ENCODE measurements at regions not wholly inside any gene's neighbourhood (a gene's known extent, or its start where the extent isn't known, plus 50 kb on each side); places are given as distances from the start of the nearest gene placed in this dataset.
"Not testable (repeated sequence)": the region's sequence is repeated elsewhere in the genome, so short reads cannot be mapped to it uniquely, and the experiment has no call there.

- not testable (repeated sequence) for DNase-seq
Observed at GRCh38 chrY:26167332-26167731, 545.4 kb downstream of the CDY1 start.

GRCh38 chrY:26179326-26179725 lies 557.4 kb downstream of the CDY1 start:
- DNase-seq = not testable (repeated sequence)

DNA sequence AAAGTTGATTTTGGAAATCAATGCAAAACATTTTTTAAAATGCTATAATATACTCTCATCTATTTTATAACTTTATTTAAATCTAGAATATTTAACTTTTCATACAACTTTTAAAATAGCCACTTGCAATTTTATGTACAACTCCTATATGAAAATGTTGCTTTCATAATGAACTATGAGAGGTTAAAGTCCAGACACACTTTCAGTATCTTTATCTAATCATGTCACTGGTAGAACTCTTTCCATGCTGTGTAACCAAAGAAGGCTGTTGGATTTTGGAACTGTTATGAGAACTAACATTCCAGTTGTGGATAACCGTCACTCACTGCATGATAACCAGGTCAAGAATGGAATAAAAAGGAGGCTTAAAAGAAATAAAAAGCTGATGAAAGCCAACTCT lies 603.1 kb downstream of the CDY1 start:
- not testable (repeated sequence) for DNase-seq

- not testable (repeated sequence) for DNase-seq
Observed at GRCh38 chrY:26225468-26225867, 603.6 kb downstream of the CDY1 start.

GRCh38 chrY:26240944-26241343 lies 619.0 kb downstream of the CDY1 start:
- not testable (repeated sequence) for DNase-seq

- DNase-seq = not testable (repeated sequence)
Observed at GRCh38 chrY:26254262-26254661, 632.3 kb downstream of the CDY1 start.

- DNase-seq = not testable (repeated sequence)
Observed at GRCh38 chrY:26265449-26265848, 643.5 kb downstream of the CDY1 start.

- not testable (repeated sequence) for DNase-seq
Observed at GRCh38 chrY:26268421-26268820, 646.5 kb downstream of the CDY1 start.

DNA sequence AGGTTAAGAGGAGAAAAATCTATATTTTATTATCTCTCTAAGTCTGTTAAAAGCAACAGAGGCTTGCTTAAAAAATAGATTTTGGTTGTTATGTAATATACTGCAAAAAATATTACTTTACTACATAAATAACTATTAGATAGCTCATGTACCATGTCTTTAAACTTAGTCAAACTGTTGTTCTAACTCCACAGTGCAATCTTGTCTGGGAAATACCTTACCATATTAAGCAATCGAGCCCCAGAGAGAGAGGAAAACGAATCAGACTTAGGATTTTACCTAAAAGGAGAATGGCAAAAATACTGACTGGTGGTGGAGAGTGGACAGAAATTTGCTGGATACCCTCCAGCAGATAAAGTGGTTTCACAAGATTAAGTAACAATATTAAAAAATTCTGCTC lies 647.0 kb downstream of the CDY1 start:
- not testable (repeated sequence) for DNase-seq

DNA sequence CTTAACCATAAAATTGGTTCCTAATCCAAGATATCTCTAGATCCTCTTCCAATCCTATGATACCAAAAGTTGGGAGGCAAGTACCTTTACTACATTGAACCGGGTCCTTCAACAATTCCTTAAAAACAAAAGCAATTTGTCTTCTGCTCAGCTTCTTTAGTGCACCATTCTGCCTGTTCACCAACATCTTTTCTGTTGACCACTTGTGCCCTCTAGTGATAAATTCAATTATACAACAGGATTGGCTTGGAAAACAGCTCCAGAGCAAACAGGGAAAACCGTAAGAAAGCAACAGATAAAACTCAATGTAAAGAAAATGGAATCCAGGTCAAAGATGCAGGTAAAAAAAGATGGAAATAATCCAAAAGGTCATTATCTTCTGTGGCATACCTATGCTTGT lies 651.2 kb downstream of the CDY1 start:
- DNase-seq = not testable (repeated sequence)

- not testable (repeated sequence) for DNase-seq
Observed at GRCh38 chrY:26306046-26306445, 684.1 kb downstream of the CDY1 start.

- not testable (repeated sequence) for DNase-seq
Observed at GRCh38 chrY:26306630-26307385, 684.9 kb downstream of the CDY1 start.

DNA sequence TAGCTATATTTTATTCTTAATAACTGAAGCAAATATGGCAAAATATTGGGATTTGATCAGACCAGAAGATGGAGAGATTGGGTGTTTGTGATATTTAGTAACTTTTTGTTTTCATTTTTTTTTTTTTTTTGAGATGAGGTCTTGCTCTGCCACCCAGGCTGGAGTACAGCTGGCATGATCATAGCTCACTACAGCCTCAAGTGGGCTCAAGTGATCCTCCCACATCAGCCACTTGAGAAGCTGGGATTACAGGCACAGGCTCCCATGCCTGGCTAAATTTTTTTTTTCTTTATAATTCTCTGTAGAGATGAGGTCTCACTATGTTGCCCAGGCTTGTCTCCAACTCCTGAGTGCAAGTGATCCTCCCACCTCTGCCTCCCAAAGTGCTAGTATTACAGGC lies 686.4 kb downstream of the CDY1 start:
- not testable (repeated sequence) for DNase-seq

- peak in 1 of 3 donors; percentile 10 for DNase-seq
Observed at GRCh38 chrY:26315065-26315464, 693.1 kb downstream of the CDY1 start.

- not testable (repeated sequence) for DNase-seq
Observed at GRCh38 chrY:26319488-26320202, 697.7 kb downstream of the CDY1 start.

- not testable (repeated sequence) for DNase-seq
Observed at GRCh38 chrY:26322756-26323155, 700.8 kb downstream of the CDY1 start.

DNA sequence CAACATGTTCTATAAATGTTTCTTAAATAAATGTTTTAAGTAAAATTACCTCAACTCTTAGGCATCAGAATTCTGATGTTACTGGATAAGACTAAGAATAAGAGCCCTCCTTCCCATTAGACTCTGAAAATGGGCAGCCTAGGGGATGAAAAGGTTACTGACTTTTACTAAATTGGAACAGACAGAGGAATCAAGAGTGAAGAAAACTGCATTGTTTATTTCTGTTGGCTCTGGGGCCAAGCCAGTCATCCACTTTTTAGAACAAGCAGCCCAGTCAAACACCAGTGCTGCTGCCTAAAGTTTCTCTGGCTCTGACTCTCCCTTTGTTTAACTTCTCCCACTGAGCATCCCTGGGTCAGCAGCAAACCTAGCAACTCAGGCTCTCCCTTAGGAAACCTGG lies 731.0 kb downstream of the CDY1 start:
- not testable (repeated sequence) for DNase-seq

DNA sequence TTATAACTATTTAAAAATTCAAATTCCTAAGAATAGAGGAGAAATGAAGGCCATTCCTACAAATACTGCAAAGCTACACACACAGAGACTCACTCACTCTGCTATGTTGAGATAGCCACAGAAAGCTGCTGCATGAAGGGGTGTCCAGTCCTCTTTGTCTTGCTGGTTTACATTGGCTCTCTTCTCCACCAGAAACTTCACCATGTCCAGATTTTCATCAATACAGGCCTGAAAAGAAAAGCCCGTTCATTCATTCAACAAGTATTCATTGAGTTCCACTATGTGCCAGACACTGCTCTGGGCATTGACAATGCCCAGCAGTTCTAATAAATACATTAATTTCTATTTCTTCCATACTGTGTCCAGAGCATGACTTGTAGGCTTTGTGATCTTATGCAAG lies 732.3 kb downstream of the CDY1 start:
- DNase-seq = no peak

- DNase-seq = not testable (repeated sequence)
Observed at GRCh38 chrY:26359869-26360268, 738.0 kb downstream of the CDY1 start.

DNA sequence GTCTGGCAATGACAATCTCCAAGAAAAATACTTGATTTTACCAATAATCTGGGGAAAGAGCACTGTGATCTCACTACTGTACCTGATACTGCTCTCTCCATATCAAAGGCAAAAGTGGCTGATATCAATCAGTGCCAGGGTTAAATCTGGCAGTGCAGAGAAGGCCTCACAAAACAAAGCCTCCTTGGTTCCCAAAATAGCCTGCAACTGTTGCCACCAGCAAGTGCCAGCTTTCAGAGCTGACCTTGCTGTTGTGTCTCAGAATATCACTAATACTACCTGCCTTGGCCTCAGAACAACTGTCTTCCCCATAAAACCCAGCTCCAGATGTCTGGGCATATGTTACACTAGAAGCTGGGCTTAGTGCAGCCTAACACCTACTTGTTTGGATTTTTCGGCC lies 738.6 kb downstream of the CDY1 start:
- not testable (repeated sequence) for DNase-seq

DNA sequence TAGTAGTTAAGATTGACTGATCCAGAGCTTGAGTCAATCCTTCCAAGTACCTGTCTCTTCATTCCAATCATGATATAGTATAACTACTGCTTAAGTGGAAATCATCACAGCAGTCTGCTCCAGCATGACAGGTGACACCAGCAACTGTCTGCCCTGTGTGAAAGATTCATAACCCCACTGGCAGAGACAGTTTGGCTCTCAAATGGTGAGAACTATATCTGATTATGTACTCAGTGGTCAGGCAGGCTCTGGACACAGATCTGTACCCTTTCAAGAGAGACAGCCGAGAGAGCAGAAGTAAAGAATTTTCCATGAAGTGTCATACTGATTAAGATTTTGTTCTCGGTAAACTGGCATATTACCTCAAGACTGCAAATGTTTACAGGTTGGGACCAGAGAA lies 741.5 kb downstream of the CDY1 start:
- DNase-seq = not testable (repeated sequence)

- DNase-seq = not testable (repeated sequence)
Observed at GRCh38 chrY:26366091-26366490, 744.2 kb downstream of the CDY1 start.

GRCh38 chrY:26372480-26372879 lies 750.6 kb downstream of the CDY1 start:
- not testable (repeated sequence) for DNase-seq
